HEK293T (cell line): ENCODE measurements at regions not wholly inside any gene's neighbourhood (a gene's known extent, or its start where the extent isn't known, plus 50 kb on each side); places are given as distances from the start of the nearest gene placed in this dataset.

Source experiments
- ARNT ChIP-seq: fragments of 450-650 bp; IDR thresholded peaks from 2 replicates; pipeline ENCODE4 v1.6.1; 2017; ENCODE audit warnings: mild to moderate bottlenecking
- BHLHE40 ChIP-seq: fragments of 450-650 bp; IDR thresholded peaks from 2 replicates; pipeline ENCODE4 v1.6.1; 2016; ENCODE audit warnings: mild to moderate bottlenecking, moderate library complexity, borderline replicate concordance
- CTBP1 ChIP-seq: fragments of 450-650 bp; IDR thresholded peaks from 2 replicates; pipeline ENCODE4 v1.6.1; 2016; ENCODE audit warnings: borderline replicate concordance
- ELF4 ChIP-seq: fragments of 450-650 bp; IDR thresholded peaks from 2 replicates; pipeline ENCODE4 v1.6.1; 2017; ENCODE audit warnings: antibody characterized with exemption
- FOXA1 ChIP-seq: fragments of 450-650 bp; IDR thresholded peaks from 2 replicates; pipeline ENCODE4 v1.6.1; 2016; ENCODE audit warnings: mild to moderate bottlenecking
- FOXK2 ChIP-seq: fragments of 450-650 bp; IDR thresholded peaks from 2 replicates; pipeline ENCODE4 v1.6.1; 2016; ENCODE audit warnings: mild to moderate bottlenecking
- FOXM1 ChIP-seq: fragments of 450-650 bp; IDR thresholded peaks from 2 replicates; pipeline ENCODE4 v1.6.1; 2017; ENCODE audit warnings: mild to moderate bottlenecking, borderline replicate concordance
- HDGF ChIP-seq: fragments of 450-650 bp; IDR thresholded peaks from 2 replicates; pipeline ENCODE4 v1.6.1; 2017; ENCODE audit warnings: antibody characterized with exemption, borderline replicate concordance
- NFRKB ChIP-seq: fragments of 450-650 bp; IDR thresholded peaks from 2 replicates; pipeline ENCODE4 v1.6.1; 2016; ENCODE audit warnings: mild to moderate bottlenecking, moderate library complexity
- SP1 ChIP-seq: fragments of 450-650 bp; IDR thresholded peaks from 2 replicates; pipeline ENCODE4 v1.6.1; 2017
- SUZ12 ChIP-seq: fragments of 450-650 bp; IDR thresholded peaks from 2 replicates; pipeline ENCODE4 v1.6.1; 2016; ENCODE audit warnings: mild to moderate bottlenecking
- TARDBP ChIP-seq: fragments of 450-650 bp; IDR thresholded peaks from 2 replicates; pipeline ENCODE4 v1.6.1; 2016
- ZNF384 ChIP-seq: fragments of 450-650 bp; IDR thresholded peaks from 2 replicates; pipeline ENCODE4 v1.6.1; 2016
- TF ChIP-seq, protein P1 (sequence below): fragments of 450-650 bp; IDR thresholded peaks from 2 replicates; pipeline ENCODE4 v1.6.1; 2016

DNA sequence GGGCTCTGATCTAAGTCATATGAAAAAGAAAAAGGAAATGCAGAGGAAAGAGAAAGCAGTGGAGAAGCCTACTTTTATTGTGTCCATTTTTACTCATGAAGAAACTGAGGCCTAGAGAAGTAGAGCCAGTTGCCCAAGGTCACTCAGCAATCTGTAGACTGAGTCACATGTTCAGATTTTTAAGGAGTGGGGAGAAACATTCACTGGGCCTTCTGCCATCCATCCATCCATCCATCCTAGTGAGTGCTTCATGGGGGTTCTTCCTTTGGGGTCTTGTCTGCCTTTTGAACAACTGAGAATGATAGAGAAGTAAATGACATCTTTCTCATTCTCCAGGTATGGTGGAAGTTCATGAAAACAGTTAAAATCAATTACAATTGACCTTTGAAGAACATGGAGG is 233.6 kb upstream of the SRRM4 start:
- no peak for TF ChIP-seq FOXK2
- TF ChIP-seq, protein P1, sequence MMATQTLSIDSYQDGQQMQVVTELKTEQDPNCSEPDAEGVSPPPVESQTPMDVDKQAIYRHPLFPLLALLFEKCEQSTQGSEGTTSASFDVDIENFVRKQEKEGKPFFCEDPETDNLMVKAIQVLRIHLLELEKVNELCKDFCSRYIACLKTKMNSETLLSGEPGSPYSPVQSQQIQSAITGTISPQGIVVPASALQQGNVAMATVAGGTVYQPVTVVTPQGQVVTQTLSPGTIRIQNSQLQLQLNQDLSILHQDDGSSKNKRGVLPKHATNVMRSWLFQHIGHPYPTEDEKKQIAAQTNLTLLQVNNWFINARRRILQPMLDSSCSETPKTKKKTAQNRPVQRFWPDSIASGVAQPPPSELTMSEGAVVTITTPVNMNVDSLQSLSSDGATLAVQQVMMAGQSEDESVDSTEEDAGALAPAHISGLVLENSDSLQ = no peak
- no peak for TF ChIP-seq FOXA1
- TF ChIP-seq SP1 = no peak
- TF ChIP-seq ZNF384 = no peak
- TF ChIP-seq BHLHE40 = no peak
- no peak for TF ChIP-seq SUZ12
- TF ChIP-seq FOXM1 = no peak
- TF ChIP-seq TARDBP = no peak
- TF ChIP-seq NFRKB = no peak
- no peak for TF ChIP-seq CTBP1
- TF ChIP-seq HDGF = no peak
- no peak for TF ChIP-seq ELF4
- no peak for TF ChIP-seq ARNT
